GM23338 (cell line): ENCODE measurements at regions not wholly inside any gene's neighbourhood (a gene's known extent, or its start where the extent isn't known, plus 50 kb on each side); places are given as distances from the start of the nearest gene placed in this dataset.

ENCODE experiments used
- ATAC-seq: fragments of 200-7000 bp; cut with Tn5 transposase; 3 replicates; pipeline ENCODE4 v1.9.1; 2020
- DNase-seq: peaks from one replicate; pipeline ENCODE4 v3.0.0-alpha.2; 2015; ENCODE audit warnings: low spot score
- H2AFZ ChIP-seq: fragments of 200-600 bp; sonication (generic); 2 replicates; pipeline ENCODE4 v1.8.0; 2016; ENCODE audit warnings: antibody characterized with exemption, mild to moderate bottlenecking, moderate library complexity
- H3F3A ChIP-seq: fragments of 200-600 bp; sonication (generic); replicated peaks from 2 replicates; pipeline ENCODE4 v1.8.0; 2017; ENCODE audit warnings: antibody characterized with exemption, mixed run types, low read depth
- H3K27ac ChIP-seq: fragments of 200-600 bp; sonication (generic); 2 replicates; pipeline ENCODE4 v1.6.1; 2016; ENCODE audit warnings: low read depth
- H3K27me3 ChIP-seq: fragments of 200-600 bp; sonication (generic); 2 replicates; pipeline ENCODE4 v1.8.0; 2016; ENCODE audit warnings: mild to moderate bottlenecking, mixed run types, moderate library complexity; ENCODE audit not compliant: insufficient read depth
- H3K36me3 ChIP-seq: fragments of 200-600 bp; sonication (generic); 2 replicates; pipeline ENCODE4 v1.8.0; 2016; ENCODE audit warnings: mild to moderate bottlenecking; ENCODE audit not compliant: insufficient read depth
- H3K4me1 ChIP-seq: fragments of 200-600 bp; sonication (generic); 2 replicates; pipeline ENCODE4 v1.8.0; 2016; ENCODE audit warnings: mild to moderate bottlenecking, moderate library complexity; ENCODE audit not compliant: insufficient read depth
- H3K4me2 ChIP-seq: fragments of 200-600 bp; sonication (generic); 2 replicates; pipeline ENCODE4 v1.7.1; 2017; ENCODE audit warnings: mixed run types
- H3K4me3 ChIP-seq: fragments of 200-600 bp; sonication (generic); 2 replicates; pipeline ENCODE4 v1.6.1; 2016; ENCODE audit warnings: mixed run types
- H3K79me2 ChIP-seq: fragments of 200-600 bp; sonication (generic); replicated peaks from 2 replicates; pipeline ENCODE4 v1.8.0; 2017; ENCODE audit warnings: mild to moderate bottlenecking; ENCODE audit not compliant: insufficient read depth
- H3K9me2 ChIP-seq: fragments of 200-600 bp; sonication (generic); 2 replicates; pipeline ENCODE4 v1.8.0; 2017; ENCODE audit not compliant: insufficient read depth
- H4K20me1 ChIP-seq: fragments of 200-600 bp; sonication (generic); replicated peaks from 2 replicates; pipeline ENCODE4 v1.8.0; 2017; ENCODE audit warnings: mild to moderate bottlenecking; ENCODE audit not compliant: insufficient read depth
- H3K27ac Mint-ChIP-seq: 2 replicates; pipeline ENCODE4 v1.8.0; 2020; ENCODE audit warnings: inconsistent platforms, mild to moderate bottlenecking, moderate library complexity, mixed read lengths
- H3K27me3 Mint-ChIP-seq: 3 replicates; pipeline ENCODE4 v1.8.0; 2022; ENCODE audit warnings: low read depth, mild to moderate bottlenecking, moderate library complexity, mixed read lengths, inconsistent platforms; ENCODE audit not compliant: insufficient read depth, poor library complexity
- H3K36me3 Mint-ChIP-seq: 3 replicates; pipeline ENCODE4 v1.8.0; 2021; ENCODE audit warnings: low read depth, mild to moderate bottlenecking, inconsistent platforms, moderate library complexity, mixed read lengths
- H3K4me1 Mint-ChIP-seq: 3 replicates; pipeline ENCODE4 v1.8.0; 2020; ENCODE audit warnings: mild to moderate bottlenecking, inconsistent platforms, mixed read lengths
- H3K4me3 Mint-ChIP-seq: 3 replicates; pipeline ENCODE4 v1.8.0; 2021; ENCODE audit warnings: moderate library complexity, mild to moderate bottlenecking, inconsistent platforms, mixed read lengths
- H3K9me3 Mint-ChIP-seq: 3 replicates; pipeline ENCODE4 v1.8.0; 2020; ENCODE audit warnings: moderate library complexity, mild to moderate bottlenecking, inconsistent platforms, mixed read lengths
- CREB1 ChIP-seq: fragments of 250-450 bp; sonication (Bioruptor Pico); IDR thresholded peaks from 2 replicates; pipeline ENCODE4 v1.5.0; 2020; ENCODE audit warnings: low read depth, mild to moderate bottlenecking, moderate library complexity
- EZH2 ChIP-seq: fragments of 200-600 bp; sonication (generic); IDR thresholded peaks from one replicate; pipeline ENCODE4 v1.8.0; 2017; ENCODE audit warnings: antibody characterized with exemption, mild to moderate bottlenecking, low read depth; ENCODE audit not compliant: unreplicated experiment
- EZH2phosphoT487 ChIP-seq: fragments of 200-600 bp; sonication (generic); IDR thresholded peaks from one replicate; pipeline ENCODE4 v1.8.1; 2018; ENCODE audit warnings: antibody characterized with exemption; ENCODE audit not compliant: unreplicated experiment
- JUNB ChIP-seq: IDR thresholded peaks from one replicate; pipeline ENCODE4 v1.6.1; 2016; ENCODE audit warnings: antibody characterized with exemption; ENCODE audit not compliant: unreplicated experiment
- NANOG ChIP-seq: IDR thresholded peaks from 2 replicates; pipeline ENCODE4 v1.6.1; 2016; ENCODE audit warnings: antibody characterized with exemption, borderline replicate concordance
- POLR2AphosphoS5 ChIP-seq: IDR thresholded peaks from 2 replicates; pipeline ENCODE4 v1.6.1; 2016; ENCODE audit warnings: antibody characterized with exemption, low read depth
- STAT1 ChIP-seq: IDR thresholded peaks from one replicate; pipeline ENCODE4 v1.6.1; 2016; ENCODE audit warnings: antibody characterized with exemption; ENCODE audit not compliant: unreplicated experiment
- ZNF114 ChIP-seq: fragments of 250-450 bp; sonication (Bioruptor Pico); IDR thresholded peaks from 2 replicates; pipeline ENCODE4 v1.5.0; 2020; ENCODE audit warnings: mild to moderate bottlenecking, moderate library complexity
- TF ChIP-seq, protein P1 (sequence below): IDR thresholded peaks from one replicate; pipeline ENCODE4 v1.6.1; 2018; ENCODE audit warnings: antibody characterized with exemption; ENCODE audit not compliant: unreplicated experiment
- TF ChIP-seq, protein P2 (sequence below): fragments of 250-450 bp; sonication (Bioruptor Pico); IDR thresholded peaks from 2 replicates; pipeline ENCODE4 v1.5.0; 2020; ENCODE audit warnings: mild to moderate bottlenecking, moderate library complexity
- TF ChIP-seq, protein P3 (sequence below), 2 experiments: fragments of 200-600 bp in 1 of 2; sonication (generic) in 1 of 2; conservative IDR thresholded peaks; 2 replicates each; pipeline versions ENCODE4 v1.5.1 to v1.6.1; 2016 to 2017; ENCODE audit warnings: antibody characterized with exemption in 2 of 2, low read depth in 2 of 2, mild to moderate bottlenecking in 2 of 2, moderate library complexity in 1 of 2

DNA sequence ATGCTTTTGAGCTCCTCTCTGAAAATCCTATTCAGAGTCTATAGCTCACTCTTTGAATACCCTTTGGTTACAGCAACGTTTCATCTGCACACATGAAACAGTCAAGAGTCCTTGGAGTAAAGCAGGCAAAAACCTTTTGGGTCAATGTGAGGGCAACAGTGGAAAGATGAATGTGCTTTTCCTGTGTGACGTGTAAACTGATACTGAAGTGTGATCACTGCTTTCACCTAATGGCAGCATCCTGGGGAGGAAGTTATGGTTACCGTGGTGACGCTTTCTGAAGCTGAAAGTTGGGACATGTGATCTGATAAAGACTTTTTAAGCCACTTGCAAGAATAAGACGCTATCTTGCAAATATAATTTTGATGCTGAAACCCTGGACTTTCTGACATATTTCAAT is 160.0 kb downstream of the SEC16B start:
- no peak overlapping the region for H3K4me2 ChIP-seq
- no peaks in the 10 kb centered on the region for H3F3A ChIP-seq
- no peak overlapping the region for H3K4me3 Mint-ChIP-seq
- no peak for ATAC-seq
- H3K27me3 Mint-ChIP-seq: no peaks in the 10 kb centered on the region
- no peak overlapping the region for H3K27ac ChIP-seq
- no peaks in the 10 kb centered on the region for H3K79me2 ChIP-seq
- 0 out of 2 replicates have a peak, but pooled peaks cover 5% of the 10 kb centered on the region for H3K4me1 ChIP-seq
- H3K4me3 ChIP-seq: no peak overlapping the region
- no peak overlapping the region for H3K27ac Mint-ChIP-seq
- H3K36me3 Mint-ChIP-seq: peaks cover 6% of the 10 kb centered on the region
- H3K9me3 Mint-ChIP-seq: peaks cover 19% of the 10 kb centered on the region
- DNase-seq: no peak
- peaks cover 11% of the 10 kb centered on the region for H3K4me1 Mint-ChIP-seq
- H3K36me3 ChIP-seq: no peaks in the 10 kb centered on the region
- H2AFZ ChIP-seq: no peak overlapping the region
- H3K9me2 ChIP-seq: peaks cover 19% of the 10 kb centered on the region
- TF ChIP-seq, protein P1, sequence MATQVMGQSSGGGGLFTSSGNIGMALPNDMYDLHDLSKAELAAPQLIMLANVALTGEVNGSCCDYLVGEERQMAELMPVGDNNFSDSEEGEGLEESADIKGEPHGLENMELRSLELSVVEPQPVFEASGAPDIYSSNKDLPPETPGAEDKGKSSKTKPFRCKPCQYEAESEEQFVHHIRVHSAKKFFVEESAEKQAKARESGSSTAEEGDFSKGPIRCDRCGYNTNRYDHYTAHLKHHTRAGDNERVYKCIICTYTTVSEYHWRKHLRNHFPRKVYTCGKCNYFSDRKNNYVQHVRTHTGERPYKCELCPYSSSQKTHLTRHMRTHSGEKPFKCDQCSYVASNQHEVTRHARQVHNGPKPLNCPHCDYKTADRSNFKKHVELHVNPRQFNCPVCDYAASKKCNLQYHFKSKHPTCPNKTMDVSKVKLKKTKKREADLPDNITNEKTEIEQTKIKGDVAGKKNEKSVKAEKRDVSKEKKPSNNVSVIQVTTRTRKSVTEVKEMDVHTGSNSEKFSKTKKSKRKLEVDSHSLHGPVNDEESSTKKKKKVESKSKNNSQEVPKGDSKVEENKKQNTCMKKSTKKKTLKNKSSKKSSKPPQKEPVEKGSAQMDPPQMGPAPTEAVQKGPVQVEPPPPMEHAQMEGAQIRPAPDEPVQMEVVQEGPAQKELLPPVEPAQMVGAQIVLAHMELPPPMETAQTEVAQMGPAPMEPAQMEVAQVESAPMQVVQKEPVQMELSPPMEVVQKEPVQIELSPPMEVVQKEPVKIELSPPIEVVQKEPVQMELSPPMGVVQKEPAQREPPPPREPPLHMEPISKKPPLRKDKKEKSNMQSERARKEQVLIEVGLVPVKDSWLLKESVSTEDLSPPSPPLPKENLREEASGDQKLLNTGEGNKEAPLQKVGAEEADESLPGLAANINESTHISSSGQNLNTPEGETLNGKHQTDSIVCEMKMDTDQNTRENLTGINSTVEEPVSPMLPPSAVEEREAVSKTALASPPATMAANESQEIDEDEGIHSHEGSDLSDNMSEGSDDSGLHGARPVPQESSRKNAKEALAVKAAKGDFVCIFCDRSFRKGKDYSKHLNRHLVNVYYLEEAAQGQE: no peak
- TF ChIP-seq NANOG: no peak
- no peak for TF ChIP-seq CREB1 (CRISPR knock-in tag)
- no peak for TF ChIP-seq ZNF114
- TF ChIP-seq STAT1: no peak
- TF ChIP-seq, protein P2, sequence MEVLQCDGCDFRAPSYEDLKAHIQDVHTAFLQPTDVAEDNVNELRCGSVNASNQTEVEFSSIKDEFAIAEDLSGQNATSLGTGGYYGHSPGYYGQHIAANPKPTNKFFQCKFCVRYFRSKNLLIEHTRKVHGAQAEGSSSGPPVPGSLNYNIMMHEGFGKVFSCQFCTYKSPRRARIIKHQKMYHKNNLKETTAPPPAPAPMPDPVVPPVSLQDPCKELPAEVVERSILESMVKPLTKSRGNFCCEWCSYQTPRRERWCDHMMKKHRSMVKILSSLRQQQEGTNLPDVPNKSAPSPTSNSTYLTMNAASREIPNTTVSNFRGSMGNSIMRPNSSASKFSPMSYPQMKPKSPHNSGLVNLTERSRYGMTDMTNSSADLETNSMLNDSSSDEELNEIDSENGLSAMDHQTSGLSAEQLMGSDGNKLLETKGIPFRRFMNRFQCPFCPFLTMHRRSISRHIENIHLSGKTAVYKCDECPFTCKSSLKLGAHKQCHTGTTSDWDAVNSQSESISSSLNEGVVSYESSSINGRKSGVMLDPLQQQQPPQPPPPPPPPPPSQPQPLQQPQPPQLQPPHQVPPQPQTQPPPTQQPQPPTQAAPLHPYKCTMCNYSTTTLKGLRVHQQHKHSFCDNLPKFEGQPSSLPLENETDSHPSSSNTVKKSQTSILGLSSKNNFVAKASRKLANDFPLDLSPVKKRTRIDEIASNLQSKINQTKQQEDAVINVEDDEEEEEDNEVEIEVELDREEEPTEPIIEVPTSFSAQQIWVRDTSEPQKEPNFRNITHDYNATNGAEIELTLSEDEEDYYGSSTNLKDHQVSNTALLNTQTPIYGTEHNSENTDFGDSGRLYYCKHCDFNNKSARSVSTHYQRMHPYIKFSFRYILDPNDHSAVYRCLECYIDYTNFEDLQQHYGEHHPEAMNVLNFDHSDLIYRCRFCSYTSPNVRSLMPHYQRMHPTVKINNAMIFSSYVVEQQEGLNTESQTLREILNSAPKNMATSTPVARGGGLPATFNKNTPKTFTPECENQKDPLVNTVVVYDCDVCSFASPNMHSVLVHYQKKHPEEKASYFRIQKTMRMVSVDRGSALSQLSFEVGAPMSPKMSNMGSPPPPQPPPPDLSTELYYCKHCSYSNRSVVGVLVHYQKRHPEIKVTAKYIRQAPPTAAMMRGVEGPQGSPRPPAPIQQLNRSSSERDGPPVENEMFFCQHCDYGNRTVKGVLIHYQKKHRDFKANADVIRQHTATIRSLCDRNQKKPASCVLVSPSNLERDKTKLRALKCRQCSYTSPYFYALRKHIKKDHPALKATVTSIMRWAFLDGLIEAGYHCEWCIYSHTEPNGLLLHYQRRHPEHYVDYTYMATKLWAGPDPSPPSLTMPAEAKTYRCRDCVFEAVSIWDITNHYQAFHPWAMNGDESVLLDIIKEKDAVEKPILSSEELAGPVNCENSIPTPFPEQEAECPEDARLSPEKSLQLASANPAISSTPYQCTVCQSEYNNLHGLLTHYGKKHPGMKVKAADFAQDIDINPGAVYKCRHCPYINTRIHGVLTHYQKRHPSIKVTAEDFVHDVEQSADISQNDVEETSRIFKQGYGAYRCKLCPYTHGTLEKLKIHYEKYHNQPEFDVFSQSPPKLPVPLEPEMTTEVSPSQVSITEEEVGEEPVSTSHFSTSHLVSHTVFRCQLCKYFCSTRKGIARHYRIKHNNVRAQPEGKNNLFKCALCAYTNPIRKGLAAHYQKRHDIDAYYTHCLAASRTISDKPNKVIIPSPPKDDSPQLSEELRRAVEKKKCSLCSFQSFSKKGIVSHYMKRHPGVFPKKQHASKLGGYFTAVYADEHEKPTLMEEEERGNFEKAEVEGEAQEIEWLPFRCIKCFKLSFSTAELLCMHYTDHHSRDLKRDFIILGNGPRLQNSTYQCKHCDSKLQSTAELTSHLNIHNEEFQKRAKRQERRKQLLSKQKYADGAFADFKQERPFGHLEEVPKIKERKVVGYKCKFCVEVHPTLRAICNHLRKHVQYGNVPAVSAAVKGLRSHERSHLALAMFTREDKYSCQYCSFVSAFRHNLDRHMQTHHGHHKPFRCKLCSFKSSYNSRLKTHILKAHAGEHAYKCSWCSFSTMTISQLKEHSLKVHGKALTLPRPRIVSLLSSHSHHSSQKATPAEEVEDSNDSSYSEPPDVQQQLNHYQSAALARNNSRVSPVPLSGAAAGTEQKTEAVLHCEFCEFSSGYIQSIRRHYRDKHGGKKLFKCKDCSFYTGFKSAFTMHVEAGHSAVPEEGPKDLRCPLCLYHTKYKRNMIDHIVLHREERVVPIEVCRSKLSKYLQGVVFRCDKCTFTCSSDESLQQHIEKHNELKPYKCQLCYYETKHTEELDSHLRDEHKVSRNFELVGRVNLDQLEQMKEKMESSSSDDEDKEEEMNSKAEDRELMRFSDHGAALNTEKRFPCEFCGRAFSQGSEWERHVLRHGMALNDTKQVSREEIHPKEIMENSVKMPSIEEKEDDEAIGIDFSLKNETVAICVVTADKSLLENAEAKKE: no peak
- no peak for TF ChIP-seq EZH2phosphoT487
- TF ChIP-seq, protein P3, sequence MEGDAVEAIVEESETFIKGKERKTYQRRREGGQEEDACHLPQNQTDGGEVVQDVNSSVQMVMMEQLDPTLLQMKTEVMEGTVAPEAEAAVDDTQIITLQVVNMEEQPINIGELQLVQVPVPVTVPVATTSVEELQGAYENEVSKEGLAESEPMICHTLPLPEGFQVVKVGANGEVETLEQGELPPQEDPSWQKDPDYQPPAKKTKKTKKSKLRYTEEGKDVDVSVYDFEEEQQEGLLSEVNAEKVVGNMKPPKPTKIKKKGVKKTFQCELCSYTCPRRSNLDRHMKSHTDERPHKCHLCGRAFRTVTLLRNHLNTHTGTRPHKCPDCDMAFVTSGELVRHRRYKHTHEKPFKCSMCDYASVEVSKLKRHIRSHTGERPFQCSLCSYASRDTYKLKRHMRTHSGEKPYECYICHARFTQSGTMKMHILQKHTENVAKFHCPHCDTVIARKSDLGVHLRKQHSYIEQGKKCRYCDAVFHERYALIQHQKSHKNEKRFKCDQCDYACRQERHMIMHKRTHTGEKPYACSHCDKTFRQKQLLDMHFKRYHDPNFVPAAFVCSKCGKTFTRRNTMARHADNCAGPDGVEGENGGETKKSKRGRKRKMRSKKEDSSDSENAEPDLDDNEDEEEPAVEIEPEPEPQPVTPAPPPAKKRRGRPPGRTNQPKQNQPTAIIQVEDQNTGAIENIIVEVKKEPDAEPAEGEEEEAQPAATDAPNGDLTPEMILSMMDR (conservative IDR thresholded peaks at IDR 0.05; ENCODE audit: low read depth in 2 of 2): no peak
- TF ChIP-seq JUNB: no peak
- TF ChIP-seq POLR2AphosphoS5: no peak
- TF ChIP-seq EZH2: no peak
- no peaks in the 10 kb centered on the region for H3K27me3 ChIP-seq
- H4K20me1 ChIP-seq: no peaks in the 10 kb centered on the region
